HepG2 (cell line): ENCODE measurements at regions not wholly inside any gene's neighbourhood (a gene's known extent, or its start where the extent isn't known, plus 50 kb on each side); places are given as distances from the start of the nearest gene placed in this dataset.

Source experiments
- ATAC-seq: fragments of 200-7000 bp; cut with Tn5 transposase; 3 replicates; pipeline ENCODE4 v1.9.1; 2020; ENCODE audit warnings: mild to moderate bottlenecking, moderate library complexity
- BruUV-seq: library from RNA; stranded (reverse); fragments of 400-500 nt; replicated peaks from 2 replicates; lab custom pipeline; 2021; lab: Mats Ljungman, UMichigan
- CTCF ChIA-PET: fragments of 300-600 bp; formaldehyde crosslinking; extraction: SDS; loops from one replicate; lab custom pipeline; 2021; ENCODE audit warnings: low total read pairs, inconsistent platforms, low intra/inter-chr PET ratio; lab: Yijun Ruan, JAX
- POLR2A ChIA-PET: fragments of 350-600 bp; sonication (Branson Sonifier 250); formaldehyde crosslinking; loops from one replicate; lab custom pipeline; 2020; ENCODE audit warnings: antibody characterized with exemption, inconsistent platforms; lab: Yijun Ruan, JAX
- DNase-seq: peaks from one replicate; pipeline ENCODE4 v3.0.0-alpha.2; 2015; ENCODE audit warnings: low spot score
- FAIRE-seq: peaks from 3 replicates; lab custom pipeline; 2011; peaks lifted over from hg19 to GRCh38; lab: Jason Lieb, UNC
- H2AFZ ChIP-seq: one replicate; pipeline ENCODE4 v1.6.1; 2011; ENCODE audit warnings: low read length, inconsistent platforms
- H3K27ac ChIP-seq: fragments of 300-600 bp; 3 replicates; pipeline ENCODE4 v1.8.0; 2011; ENCODE audit warnings: mixed run types, mild to moderate bottlenecking, mixed read lengths, low read length, inconsistent platforms; ENCODE audit not compliant: insufficient read depth; ENCODE audit errors: extremely low read length
- H3K27me3 ChIP-seq, 2 experiments: fragments of 200-600 bp in 1 of 2; 2 replicates in 1 of 2; 3 replicates in 1 of 2; pipeline versions ENCODE4 v1.6.0 to v1.8.0; 2011; ENCODE audit warnings: low read length in 2 of 2, mild to moderate bottlenecking in 2 of 2, moderate library complexity in 2 of 2, inconsistent platforms in 1 of 2; ENCODE audit not compliant: insufficient read depth in 2 of 2, control insufficient read depth in 1 of 2
- H3K36me3 ChIP-seq, 2 experiments: fragments of 200-600 bp in 1 of 2; replicated peaks in 1 of 2; 2 replicates in 1 of 2; 3 replicates in 1 of 2; pipeline versions ENCODE4 v1.5.1 to v1.8.0; 2011; ENCODE audit warnings: low read length in 2 of 2, inconsistent platforms in 1 of 2; ENCODE audit not compliant: insufficient read depth in 2 of 2, control insufficient read depth in 1 of 2
- H3K4me1 ChIP-seq: 2 replicates; pipeline ENCODE4 v1.5.1; 2012; ENCODE audit warnings: low read length, inconsistent platforms; ENCODE audit not compliant: insufficient read depth
- H3K4me2 ChIP-seq: 2 replicates; pipeline ENCODE4 v1.6.0; 2011; ENCODE audit warnings: low read depth, low read length, inconsistent platforms
- H3K4me3 ChIP-seq, 3 experiments: fragments of 200-600 bp in 1 of 3; sonication (generic), shearing (Covaris generic) in 1 of 3; replicated peaks in 1 of 3; 2 replicates each; pipeline ENCODE4 v1.5.1; 2011 to 2016; ENCODE audit warnings: low read length in 3 of 3, inconsistent platforms in 2 of 3, low read depth in 2 of 3, mild to moderate bottlenecking in 2 of 3, control low read depth in 1 of 3, mixed read lengths in 1 of 3; ENCODE audit not compliant: insufficient read depth in 1 of 3
- H3K79me2 ChIP-seq: one replicate; pipeline ENCODE4 v1.6.1; 2011; ENCODE audit warnings: low read length, inconsistent platforms; ENCODE audit not compliant: insufficient read depth
- H3K9ac ChIP-seq: 2 replicates; pipeline ENCODE4 v1.6.0; 2011; ENCODE audit warnings: mild to moderate bottlenecking, low read depth, low read length, inconsistent platforms; ENCODE audit not compliant: insufficient read depth
- H3K9me3 ChIP-seq: 2 replicates; pipeline ENCODE4 v1.5.1; 2012; ENCODE audit warnings: mild to moderate bottlenecking, low read length
- H4K20me1 ChIP-seq: 2 replicates; pipeline ENCODE4 v1.6.0; 2011; ENCODE audit warnings: inconsistent platforms, mild to moderate bottlenecking, low read length, moderate library complexity; ENCODE audit not compliant: insufficient read depth
- CCDC6 ChIP-seq: sonication (generic); formaldehyde crosslinking; IDR thresholded peaks from 2 replicates; pipeline ENCODE4 v1.8.1; 2022; ENCODE audit warnings: mild to moderate bottlenecking, missing genetic modification reagents, moderate library complexity
- IKZF1 ChIP-seq: fragments of 450-650 bp; IDR thresholded peaks from 2 replicates; pipeline ENCODE4 v1.7.1; 2016
- KDM6A ChIP-seq: IDR thresholded peaks from 2 replicates; pipeline ENCODE4 v1.6.1; 2016; ENCODE audit warnings: low read depth
- MZF1 ChIP-seq: sonication (generic); formaldehyde crosslinking; IDR thresholded peaks from 2 replicates; pipeline ENCODE4 v1.8.1; 2023; ENCODE audit warnings: mild to moderate bottlenecking, missing genetic modification reagents, borderline replicate concordance
- NR1H2 ChIP-seq: sonication (generic); formaldehyde crosslinking; IDR thresholded peaks from 2 replicates; pipeline ENCODE4 v1.8.1; 2022; ENCODE audit warnings: low read depth, missing genetic modification reagents, borderline replicate concordance
- PCBP1 ChIP-seq: fragments of 200-400 bp; formaldehyde crosslinking; IDR thresholded peaks from 2 replicates; pipeline ENCODE4 v1.6.1; 2017; ENCODE audit warnings: mild to moderate bottlenecking, low read depth, low read length, borderline replicate concordance
- RXRB ChIP-seq: IDR thresholded peaks from 2 replicates; pipeline ENCODE4 v1.6.1; 2016; ENCODE audit warnings: borderline replicate concordance, missing genetic modification reagents, missing compliant biosample characterization
- SPEN ChIP-seq: sonication (generic); formaldehyde crosslinking; IDR thresholded peaks from 2 replicates; pipeline ENCODE4 v1.5.1; 2020; ENCODE audit warnings: low read depth, mild to moderate bottlenecking, missing genetic modification reagents
- ZFP41 ChIP-seq: sonication (generic); formaldehyde crosslinking; IDR thresholded peaks from 2 replicates; pipeline ENCODE4 v1.4.0; 2020; ENCODE audit warnings: mild to moderate bottlenecking, missing genetic modification reagents, borderline replicate concordance
- ZNF205 ChIP-seq: IDR thresholded peaks from 2 replicates; pipeline ENCODE4 v1.6.1; 2018; ENCODE audit warnings: missing biosample characterization, missing genetic modification reagents
- ZNF232 ChIP-seq: sonication (generic); formaldehyde crosslinking; IDR thresholded peaks from 2 replicates; pipeline ENCODE4 v1.4.0; 2020; ENCODE audit warnings: missing genetic modification reagents, borderline replicate concordance
- ZNF296 ChIP-seq: sonication (generic); formaldehyde crosslinking; conservative IDR thresholded peaks from 2 replicates; pipeline ENCODE4 v1.5.0; 2020; ENCODE audit warnings: mild to moderate bottlenecking, missing genetic modification reagents
- ZNF543 ChIP-seq: sonication (generic); formaldehyde crosslinking; IDR thresholded peaks from 2 replicates; pipeline ENCODE4 v1.4.0; 2020; ENCODE audit warnings: mild to moderate bottlenecking, missing genetic modification reagents
- WGBS: methylation state at CpG from one replicate; pipeline ENCODE4 v1.1.6; 2017; ENCODE audit warnings: low lambda C conversion rate; 5-methylcytosine and 5-hydroxymethylcytosine counted together
- in situ Hi-C: cut with HindIII; loops from 2 replicates; pipeline ENCODE4 v1.10.0; 2017; ENCODE audit warnings: low pct_unique_long_range_greater_than_20kb; ENCODE audit not compliant: extremely low pct_ligation_motif_present
- intact Hi-C: fragments of 100-400 bp; cut with micrococcal nuclease; formaldehyde crosslinking; loops from one replicate; pipeline ENCODE4 v1.10.0; 2022; ENCODE audit not compliant: unreplicated experiment
- TF ChIP-seq, protein P1 (sequence below): sonication (generic); formaldehyde crosslinking; IDR thresholded peaks from 2 replicates; pipeline ENCODE4 v1.4.0; 2020; ENCODE audit warnings: missing genetic modification reagents
- TF ChIP-seq, protein P2 (sequence below): sonication (generic); formaldehyde crosslinking; IDR thresholded peaks from 2 replicates; pipeline ENCODE4 v1.4.0; 2020; ENCODE audit warnings: missing genetic modification reagents
- TF ChIP-seq, protein P3 (sequence below): sonication (generic); formaldehyde crosslinking; IDR thresholded peaks from one replicate; pipeline ENCODE4 v1.5.1; 2020; ENCODE audit warnings: mild to moderate bottlenecking, missing genetic modification reagents; ENCODE audit errors: not compliant biosample characterization

DNA sequence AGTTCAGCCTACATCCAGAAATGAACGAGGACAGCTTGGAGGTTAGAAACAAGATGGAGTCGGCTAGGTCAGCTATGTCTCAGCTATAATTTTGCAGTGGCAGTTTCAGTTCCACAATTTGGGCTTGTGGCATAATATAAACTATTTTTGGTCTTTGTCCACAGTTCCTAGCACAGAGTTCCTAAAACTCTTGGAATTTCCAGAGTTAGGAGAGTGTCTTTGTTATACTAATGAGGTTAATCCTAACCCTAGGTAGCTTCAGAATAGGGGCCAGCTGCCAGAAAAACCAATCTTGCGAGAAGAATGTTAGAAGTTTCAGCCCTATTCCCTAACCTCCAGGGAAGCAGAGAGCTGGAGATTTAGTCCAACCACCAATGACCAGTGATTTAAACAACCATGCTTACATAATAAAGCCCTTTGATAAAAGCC lies 131.9 kb downstream of the AKR1D1 start:
- no peak for ATAC-seq
- Histone ChIP-seq H3K27me3 (no peaks in the 10 kb centered on the region), H4K20me1 (no peaks in the 10 kb centered on the region), H2AFZ (no peak overlapping the region), H3K9me3 (no peaks in the 10 kb centered on the region), H3K4me3 (no peak overlapping the region), H3K4me1 (peaks cover 27% of the 10 kb centered on the region), H3K36me3 (no peaks in the 10 kb centered on the region), H3K27ac (no peak overlapping the region), H3K79me2 (no peaks in the 10 kb centered on the region), H3K9ac (no peak overlapping the region), H3K4me2 (no peak overlapping the region)
- intact Hi-C loops = no loop called here
- FAIRE-seq = no peak
- POLR2A ChIA-PET = no interaction called here
- no TSS peak for BruUV-seq
- CTCF ChIA-PET = no interaction called here
- in situ Hi-C loops = no loop called here
- DNase-seq = no peak
- 96% methylated on average over 3 of the region's 3 CpGs for WGBS
- TF ChIP-seq, protein P1, sequence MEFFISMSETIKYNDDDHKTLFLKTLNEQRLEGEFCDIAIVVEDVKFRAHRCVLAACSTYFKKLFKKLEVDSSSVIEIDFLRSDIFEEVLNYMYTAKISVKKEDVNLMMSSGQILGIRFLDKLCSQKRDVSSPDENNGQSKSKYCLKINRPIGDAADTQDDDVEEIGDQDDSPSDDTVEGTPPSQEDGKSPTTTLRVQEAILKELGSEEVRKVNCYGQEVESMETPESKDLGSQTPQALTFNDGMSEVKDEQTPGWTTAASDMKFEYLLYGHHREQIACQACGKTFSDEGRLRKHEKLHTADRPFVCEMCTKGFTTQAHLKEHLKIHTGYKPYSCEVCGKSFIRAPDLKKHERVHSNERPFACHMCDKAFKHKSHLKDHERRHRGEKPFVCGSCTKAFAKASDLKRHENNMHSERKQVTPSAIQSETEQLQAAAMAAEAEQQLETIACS (CRISPR knock-in tag) = no peak
- TF ChIP-seq, protein P2, sequence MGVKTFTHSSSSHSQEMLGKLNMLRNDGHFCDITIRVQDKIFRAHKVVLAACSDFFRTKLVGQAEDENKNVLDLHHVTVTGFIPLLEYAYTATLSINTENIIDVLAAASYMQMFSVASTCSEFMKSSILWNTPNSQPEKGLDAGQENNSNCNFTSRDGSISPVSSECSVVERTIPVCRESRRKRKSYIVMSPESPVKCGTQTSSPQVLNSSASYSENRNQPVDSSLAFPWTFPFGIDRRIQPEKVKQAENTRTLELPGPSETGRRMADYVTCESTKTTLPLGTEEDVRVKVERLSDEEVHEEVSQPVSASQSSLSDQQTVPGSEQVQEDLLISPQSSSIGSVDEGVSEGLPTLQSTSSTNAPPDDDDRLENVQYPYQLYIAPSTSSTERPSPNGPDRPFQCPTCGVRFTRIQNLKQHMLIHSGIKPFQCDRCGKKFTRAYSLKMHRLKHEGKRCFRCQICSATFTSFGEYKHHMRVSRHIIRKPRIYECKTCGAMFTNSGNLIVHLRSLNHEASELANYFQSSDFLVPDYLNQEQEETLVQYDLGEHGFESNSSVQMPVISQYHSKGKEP = no peak
- TF ChIP-seq KDM6A (CRISPR knock-in tag) (no peak), ZNF205 (CRISPR knock-in tag) (no peak), ZNF543 (no peak), IKZF1 (no peak), MZF1 (CRISPR knock-in tag) (no peak), SPEN (no peak), PCBP1 (no peak), NR1H2 (no peak), CCDC6 (CRISPR knock-in tag) (no peak), ZNF232 (no peak), ZFP41 (CRISPR knock-in tag) (no peak), RXRB (CRISPR knock-in tag) (no peak), ZNF296 (CRISPR knock-in tag) (no peak)
- TF ChIP-seq, protein P3, sequence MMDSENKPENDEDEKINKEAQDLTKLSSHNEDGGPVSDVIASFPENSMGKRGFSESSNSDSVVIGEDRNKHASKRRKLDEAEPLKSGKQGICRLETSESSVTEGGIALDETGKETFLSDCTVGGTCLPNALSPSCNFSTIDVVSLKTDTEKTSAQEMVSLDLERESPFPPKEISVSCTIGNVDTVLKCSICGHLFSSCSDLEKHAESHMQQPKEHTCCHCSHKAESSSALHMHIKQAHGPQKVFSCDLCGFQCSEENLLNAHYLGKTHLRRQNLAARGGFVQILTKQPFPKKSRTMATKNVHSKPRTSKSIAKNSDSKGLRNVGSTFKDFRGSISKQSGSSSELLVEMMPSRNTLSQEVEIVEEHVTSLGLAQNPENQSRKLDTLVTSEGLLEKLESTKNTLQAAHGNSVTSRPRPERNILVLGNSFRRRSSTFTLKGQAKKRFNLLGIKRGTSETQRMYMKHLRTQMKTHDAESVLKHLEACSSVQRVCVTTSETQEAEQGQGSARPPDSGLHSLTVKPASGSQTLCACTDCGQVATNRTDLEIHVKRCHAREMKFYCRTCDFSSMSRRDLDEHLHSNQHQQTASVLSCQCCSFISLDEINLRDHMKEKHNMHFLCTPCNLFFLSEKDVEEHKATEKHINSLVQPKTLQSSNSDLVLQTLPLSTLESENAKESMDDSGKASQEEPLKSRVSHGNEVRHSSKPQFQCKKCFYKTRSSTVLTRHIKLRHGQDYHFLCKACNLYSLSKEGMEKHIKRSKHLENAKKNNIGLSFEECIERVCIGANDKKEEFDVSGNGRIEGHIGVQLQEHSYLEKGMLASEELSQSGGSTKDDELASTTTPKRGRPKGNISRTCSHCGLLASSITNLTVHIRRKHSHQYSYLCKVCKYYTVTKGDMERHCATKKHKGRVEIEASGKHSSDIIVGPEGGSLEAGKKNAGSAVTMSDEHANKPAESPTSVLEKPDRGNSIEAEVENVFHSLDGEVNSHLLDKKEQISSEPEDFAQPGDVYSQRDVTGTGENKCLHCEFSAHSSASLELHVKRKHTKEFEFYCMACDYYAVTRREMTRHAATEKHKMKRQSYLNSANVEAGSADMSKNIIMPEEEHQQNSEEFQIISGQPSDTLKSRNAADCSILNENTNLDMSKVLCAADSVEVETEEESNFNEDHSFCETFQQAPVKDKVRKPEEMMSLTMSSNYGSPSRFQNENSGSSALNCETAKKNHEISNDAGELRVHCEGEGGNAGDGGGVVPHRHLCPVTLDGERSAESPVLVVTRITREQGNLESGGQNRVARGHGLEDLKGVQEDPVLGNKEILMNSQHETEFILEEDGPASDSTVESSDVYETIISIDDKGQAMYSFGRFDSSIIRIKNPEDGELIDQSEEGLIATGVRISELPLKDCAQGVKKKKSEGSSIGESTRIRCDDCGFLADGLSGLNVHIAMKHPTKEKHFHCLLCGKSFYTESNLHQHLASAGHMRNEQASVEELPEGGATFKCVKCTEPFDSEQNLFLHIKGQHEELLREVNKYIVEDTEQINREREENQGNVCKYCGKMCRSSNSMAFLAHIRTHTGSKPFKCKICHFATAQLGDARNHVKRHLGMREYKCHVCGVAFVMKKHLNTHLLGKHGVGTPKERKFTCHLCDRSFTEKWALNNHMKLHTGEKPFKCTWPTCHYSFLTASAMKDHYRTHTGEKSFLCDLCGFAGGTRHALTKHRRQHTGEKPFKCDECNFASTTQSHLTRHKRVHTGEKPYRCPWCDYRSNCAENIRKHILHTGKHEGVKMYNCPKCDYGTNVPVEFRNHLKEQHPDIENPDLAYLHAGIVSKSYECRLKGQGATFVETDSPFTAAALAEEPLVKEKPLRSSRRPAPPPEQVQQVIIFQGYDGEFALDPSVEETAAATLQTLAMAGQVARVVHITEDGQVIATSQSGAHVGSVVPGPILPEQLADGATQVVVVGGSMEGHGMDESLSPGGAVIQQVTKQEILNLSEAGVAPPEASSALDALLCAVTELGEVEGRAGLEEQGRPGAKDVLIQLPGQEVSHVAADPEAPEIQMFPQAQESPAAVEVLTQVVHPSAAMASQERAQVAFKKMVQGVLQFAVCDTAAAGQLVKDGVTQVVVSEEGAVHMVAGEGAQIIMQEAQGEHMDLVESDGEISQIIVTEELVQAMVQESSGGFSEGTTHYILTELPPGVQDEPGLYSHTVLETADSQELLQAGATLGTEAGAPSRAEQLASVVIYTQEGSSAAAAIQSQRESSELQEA (CRISPR knock-in tag) = no peak
